MCF 10A (cell line): ENCODE measurements at regions not wholly inside any gene's neighbourhood (a gene's known extent, or its start where the extent isn't known, plus 50 kb on each side); places are given as distances from the start of the nearest gene placed in this dataset.

Source experiments
- BruUV-seq: library from RNA; stranded (reverse); fragments of 400-500 nt; replicated peaks from 2 replicates; lab custom pipeline; 2021; lab: Mats Ljungman, UMichigan
- CTCF ChIA-PET: fragments of 300-600 bp; sonication (Branson Sonifier 250); formaldehyde crosslinking; extraction: SDS; loops from one replicate; lab custom pipeline; 2021; ENCODE audit warnings: antibody characterized with exemption, inconsistent platforms; lab: Yijun Ruan, JAX
- POLR2A ChIA-PET: fragments of 300-600, 350-650 bp; sonication (Branson Sonifier 250); formaldehyde crosslinking; extraction: SDS; loops from one replicate; lab custom pipeline; 2020; ENCODE audit warnings: antibody characterized with exemption, inconsistent platforms; lab: Yijun Ruan, JAX
- DNase-seq: peaks from one replicate; pipeline ENCODE4 v3.0.0-alpha.2; 2018; ENCODE audit not compliant: unreplicated experiment
- H3K27ac Mint-ChIP-seq: one replicate; pipeline ENCODE4 v1.8.0; 2022; ENCODE audit warnings: mild to moderate bottlenecking, low read depth, mixed read lengths; ENCODE audit not compliant: unreplicated experiment
- H3K27me3 Mint-ChIP-seq: one replicate; pipeline ENCODE4 v1.8.0; 2022; ENCODE audit warnings: mixed read lengths; ENCODE audit not compliant: insufficient read depth, unreplicated experiment
- H3K36me3 Mint-ChIP-seq: one replicate; pipeline ENCODE4 v1.8.0; 2022; ENCODE audit warnings: mild to moderate bottlenecking, moderate library complexity, mixed read lengths; ENCODE audit not compliant: insufficient read depth, unreplicated experiment
- H3K4me1 Mint-ChIP-seq: one replicate; pipeline ENCODE4 v1.8.0; 2022; ENCODE audit warnings: mixed read lengths; ENCODE audit not compliant: insufficient read depth, unreplicated experiment
- H3K4me3 Mint-ChIP-seq: one replicate; pipeline ENCODE4 v1.8.0; 2022; ENCODE audit warnings: mild to moderate bottlenecking, moderate library complexity, mixed read lengths; ENCODE audit not compliant: unreplicated experiment
- H3K9me3 Mint-ChIP-seq: one replicate; pipeline ENCODE4 v1.8.0; 2022; ENCODE audit warnings: mixed read lengths; ENCODE audit not compliant: unreplicated experiment
- CTCF ChIP-seq: fragments of 200-600 bp; IDR thresholded peaks from one replicate; pipeline ENCODE4 v1.8.0; 2022; ENCODE audit warnings: antibody characterized with exemption, mild to moderate bottlenecking; ENCODE audit not compliant: unreplicated experiment
- intact Hi-C: fragments of 100-400 bp; cut with micrococcal nuclease; formaldehyde crosslinking; loops from 2 replicates; pipeline ENCODE4 v1.14.1; 2022

- POLR2A ChIA-PET = no interaction called here
- no peaks in the 10 kb centered on the region for H3K27me3 Mint-ChIP-seq
- H3K9me3 Mint-ChIP-seq = peaks cover 22% of the 10 kb centered on the region
- H3K4me3 Mint-ChIP-seq = no peak overlapping the region
- H3K4me1 Mint-ChIP-seq = no peaks in the 10 kb centered on the region
- CTCF ChIA-PET = no interaction called here
- H3K36me3 Mint-ChIP-seq = no peaks in the 10 kb centered on the region
- DNase-seq = no peak
- H3K27ac Mint-ChIP-seq = no peak overlapping the region
- intact Hi-C loops = no loop called here
- TF ChIP-seq CTCF = no peak
- BruUV-seq = no TSS peak
Measured at GRCh38 chr6:148091394-148091793, 251.2 kb upstream of the SASH1 start.

GRCh38 chr6:148103436-148103835 is 239.2 kb upstream of the SASH1 start:
- BruUV-seq = no TSS peak
- Mint-ChIP-seq H3K36me3 (no peaks in the 10 kb centered on the region), H3K4me1 (no peaks in the 10 kb centered on the region), H3K4me3 (no peak overlapping the region), H3K9me3 (no peaks in the 10 kb centered on the region), H3K27ac (no peak overlapping the region), H3K27me3 (no peaks in the 10 kb centered on the region)
- no peak for DNase-seq
- ChIA-PET POLR2A (no interaction called here), CTCF (interaction anchor here (1.1 kb wide), 1 partner anchor 148 kb away, joined by 4 read pairs; no protein-coding TSS in a partner anchor)
- intact Hi-C loops = no loop called here
- TF ChIP-seq CTCF = no peak

GRCh38 chr6:148104131-148104530 is 238.5 kb upstream of the SASH1 start:
- no peak overlapping the region for H3K4me3 Mint-ChIP-seq
- H3K36me3 Mint-ChIP-seq = no peaks in the 10 kb centered on the region
- no peaks in the 10 kb centered on the region for H3K27me3 Mint-ChIP-seq
- POLR2A ChIA-PET = no interaction called here
- no peak overlapping the region for H3K27ac Mint-ChIP-seq
- intact Hi-C loops = no loop called here
- no peaks in the 10 kb centered on the region for H3K4me1 Mint-ChIP-seq
- CTCF ChIA-PET = interaction anchor here (0.6 to 1.1 kb wide), 3 partner anchors 147 to 603 kb away, joined by 3 to 4 read pairs (median 3); no protein-coding TSS in a partner anchor
- no peak for DNase-seq
- H3K9me3 Mint-ChIP-seq = no peaks in the 10 kb centered on the region
- TF ChIP-seq CTCF = no peak
- BruUV-seq = no TSS peak

- Mint-ChIP-seq H3K36me3 (no peaks in the 10 kb centered on the region), H3K4me3 (no peak overlapping the region)
Measured at GRCh38 chr6:148105695-148106094, 236.9 kb upstream of the SASH1 start.

More at GRCh38 chr6:148105695-148106094, 236.9 kb upstream of the SASH1 start:
- H3K4me1 Mint-ChIP-seq = no peaks in the 10 kb centered on the region
- ChIA-PET CTCF (no interaction called here), POLR2A (no interaction called here)
- DNase-seq = no peak
- no peaks in the 10 kb centered on the region for H3K27me3 Mint-ChIP-seq
- H3K9me3 Mint-ChIP-seq = no peaks in the 10 kb centered on the region
- H3K27ac Mint-ChIP-seq = no peak overlapping the region
- intact Hi-C loops = no loop called here
- no peak for TF ChIP-seq CTCF
- BruUV-seq = no TSS peak
